ENCODE measurements at regions not wholly inside any gene's neighbourhood (a gene's known extent, or its start where the extent isn't known, plus 50 kb on each side); places are given as distances from the start of the nearest gene placed in this dataset.

GRCh38 chr2:176885001-176885643 lies 327.5 kb upstream of the HNRNPA3 start:
- TF ChIP-seq CTCF (IDR thresholded peaks at IDR 0.05) = no peak
- no peak for TF ChIP-seq POLR2A (IDR thresholded peaks at IDR 0.05)
- TF ChIP-seq EP300 (IDR thresholded peaks at IDR 0.05) = no peak
- TF ChIP-seq POLR2AphosphoS5 (IDR thresholded peaks at IDR 0.05) = no peak

All from stomach (tissue), 4 donors.